ENCODE measurements at regions not wholly inside any gene's neighbourhood (a gene's known extent, or its start where the extent isn't known, plus 50 kb on each side); places are given as distances from the start of the nearest gene placed in this dataset.
A peak's percentile ranks its signal among the peaks of the same experiment; 100 is the strongest.

DNA sequence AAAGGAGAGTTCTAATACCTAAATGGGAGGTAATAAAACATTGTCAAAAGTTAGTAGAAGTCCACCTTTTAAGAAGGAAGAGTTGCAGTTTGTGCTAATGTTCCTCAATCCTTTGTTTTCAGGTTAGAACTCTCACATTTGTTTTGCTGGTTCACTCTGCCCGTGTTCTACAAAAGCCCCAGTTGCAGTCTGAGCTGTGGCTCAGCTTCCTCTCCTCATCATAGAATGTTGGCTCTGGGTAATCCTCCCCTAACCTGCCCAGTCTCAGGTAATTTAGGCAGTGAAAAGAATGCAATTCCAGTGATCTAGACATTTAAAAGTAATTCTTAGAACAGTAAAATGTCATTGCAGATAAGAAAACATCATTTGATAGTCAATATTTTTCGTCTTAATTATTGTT, 1410.4 kb upstream of the ZEB2 start:
- no peak for TF ChIP-seq CTCF (IDR thresholded peaks at IDR 0.05; ENCODE audit: unreplicated experiment in 3 of 3)
- H3K27me3 Mint-ChIP-seq (ENCODE audit: low read depth): no peaks in the 10 kb centered on the region
- no peak overlapping the region for H3K27ac Mint-ChIP-seq
- no peaks in the 10 kb centered on the region for H3K9me3 Mint-ChIP-seq
- H3K4me1 Mint-ChIP-seq: peaks cover 19% of the 10 kb centered on the region
- no peak overlapping the region for H3K4me3 Mint-ChIP-seq
- no peaks in the 10 kb centered on the region for H3K36me3 Mint-ChIP-seq (ENCODE audit: low read depth)

- Mint-ChIP-seq H3K27me3 (ENCODE audit: low read depth) (no peaks in the 10 kb centered on the region), H3K4me1 (peaks cover 19% of the 10 kb centered on the region)
- no peak for TF ChIP-seq CTCF (IDR thresholded peaks at IDR 0.05; ENCODE audit: unreplicated experiment in 3 of 3)
These were observed 1407.4 kb upstream of the ZEB2 start for GRCh38 chr2:145927131-145927950.

GRCh38 chr2:145925591-145925990, 1405.7 kb upstream of the ZEB2 start:
- no peaks in the 10 kb centered on the region for H3K36me3 Mint-ChIP-seq (ENCODE audit: low read depth)
- H3K9me3 Mint-ChIP-seq: no peaks in the 10 kb centered on the region
- H3K27me3 Mint-ChIP-seq (ENCODE audit: low read depth): no peaks in the 10 kb centered on the region
- H3K4me3 Mint-ChIP-seq: no peak overlapping the region
- H3K4me1 Mint-ChIP-seq: peaks cover 10% of the 10 kb centered on the region
- no peak for TF ChIP-seq CTCF (IDR thresholded peaks at IDR 0.05; ENCODE audit: unreplicated experiment in 3 of 3)
- H3K27ac Mint-ChIP-seq: peak overlapping the region in 1 of 3 experiments; percentile 18

More at GRCh38 chr2:145927131-145927950, 1407.4 kb upstream of the ZEB2 start:
- Mint-ChIP-seq H3K36me3 (ENCODE audit: low read depth) (no peaks in the 10 kb centered on the region), H3K9me3 (no peaks in the 10 kb centered on the region), H3K4me3 (peak overlapping the region in 1 of 3 experiments; percentile 1), H3K27ac (peak overlapping the region; percentile 10 to 54 (median 44))

GRCh38 chr2:145919477-145919876, 1399.6 kb upstream of the ZEB2 start:
- Mint-ChIP-seq H3K27me3 (ENCODE audit: low read depth) (no peaks in the 10 kb centered on the region), H3K27ac (peak overlapping the region in 2 of 3 experiments; percentile 24 to 67), H3K4me1 (peaks cover 10% of the 10 kb centered on the region), H3K36me3 (ENCODE audit: low read depth) (no peaks in the 10 kb centered on the region), H3K4me3 (no peak overlapping the region), H3K9me3 (no peaks in the 10 kb centered on the region)
- TF ChIP-seq CTCF (IDR thresholded peaks at IDR 0.05; ENCODE audit: unreplicated experiment in 3 of 3): peak; percentile 15 to 35 (median 33)

- peak overlapping the region; percentile 9 to 64 (median 24) for H3K27ac Mint-ChIP-seq
- H3K27me3 Mint-ChIP-seq (ENCODE audit: low read depth): no peaks in the 10 kb centered on the region
- H3K4me1 Mint-ChIP-seq: peaks cover 10% of the 10 kb centered on the region
- H3K36me3 Mint-ChIP-seq (ENCODE audit: low read depth): no peaks in the 10 kb centered on the region
- no peaks in the 10 kb centered on the region for H3K9me3 Mint-ChIP-seq
- no peak for TF ChIP-seq CTCF (IDR thresholded peaks at IDR 0.05; ENCODE audit: unreplicated experiment in 3 of 3)
- no peak overlapping the region for H3K4me3 Mint-ChIP-seq
These were observed 1399.0 kb upstream of the ZEB2 start for GRCh38 chr2:145918951-145919350.

DNA sequence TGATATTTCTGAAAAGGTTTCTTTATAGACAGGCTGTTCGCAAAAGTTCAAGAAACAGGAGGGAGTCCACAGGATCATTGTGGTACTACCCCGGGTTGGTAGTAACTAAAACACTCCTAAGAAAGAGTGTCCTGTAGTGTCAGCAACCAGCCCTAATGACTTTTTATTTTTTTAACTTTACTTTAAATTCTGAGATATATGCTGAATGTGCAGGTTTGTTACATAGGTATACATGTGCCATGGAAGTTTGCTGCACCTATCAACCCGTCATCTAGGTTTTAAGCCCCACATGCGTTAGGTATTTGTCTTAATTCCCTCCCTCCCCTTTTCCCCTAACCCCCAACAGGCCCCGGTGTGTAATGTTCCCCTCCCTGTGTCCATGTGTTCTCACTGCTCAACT, 1396.9 kb upstream of the ZEB2 start:
- H3K9me3 Mint-ChIP-seq: no peaks in the 10 kb centered on the region
- H3K4me1 Mint-ChIP-seq: peaks cover 10% of the 10 kb centered on the region
- no peak overlapping the region for H3K27ac Mint-ChIP-seq
- no peak for TF ChIP-seq CTCF (IDR thresholded peaks at IDR 0.05; ENCODE audit: unreplicated experiment in 3 of 3)
- H3K27me3 Mint-ChIP-seq (ENCODE audit: low read depth): no peaks in the 10 kb centered on the region
- H3K4me3 Mint-ChIP-seq: no peak overlapping the region
- no peaks in the 10 kb centered on the region for H3K36me3 Mint-ChIP-seq (ENCODE audit: low read depth)
